ENCODE measurements at regions not wholly inside any gene's neighbourhood (a gene's known extent, or its start where the extent isn't known, plus 50 kb on each side); places are given as distances from the start of the nearest gene placed in this dataset.
"Not testable (repeated sequence)": the region's sequence is repeated elsewhere in the genome, so short reads cannot be mapped to it uniquely, and the experiment has no call there.

- no peak for DNase-seq (ENCODE audit: low read depth in 2 of 2)
Measured at GRCh38 chr5:111945535-111945934, 188.5 kb upstream of the NREP start.

GRCh38 chr5:111942661-111943401 lies 185.8 kb upstream of the NREP start:
- no peak for DNase-seq (ENCODE audit: low read depth in 2 of 2)

- no peak for DNase-seq (ENCODE audit: low read depth in 2 of 2)
Measured at GRCh38 chr5:111942201-111942600, 185.2 kb upstream of the NREP start.

GRCh38 chr5:111937094-111937493 lies 180.1 kb upstream of the NREP start:
- DNase-seq (ENCODE audit: low read depth in 2 of 2), result no peak

GRCh38 chr5:111935835-111936234 lies 178.8 kb upstream of the NREP start:
- no peak for DNase-seq (ENCODE audit: low read depth in 2 of 2)

- DNase-seq (ENCODE audit: low read depth in 2 of 2), result no peak
Measured at GRCh38 chr5:111935009-111935408, 178.0 kb upstream of the NREP start.

- DNase-seq (ENCODE audit: low read depth in 2 of 2), result no peak
Measured at GRCh38 chr5:111934511-111934910, 177.5 kb upstream of the NREP start.

GRCh38 chr5:111933086-111933485 lies 176.1 kb upstream of the NREP start:
- no peak for DNase-seq (ENCODE audit: low read depth in 2 of 2)

GRCh38 chr5:111932628-111933027 lies 175.6 kb upstream of the NREP start:
- peak; percentile 1 to 24 for DNase-seq (ENCODE audit: low read depth in 2 of 2)

GRCh38 chr5:111932199-111932598 lies 175.2 kb upstream of the NREP start:
- no peak for DNase-seq (ENCODE audit: low read depth in 2 of 2)

- no peak for DNase-seq (ENCODE audit: low read depth in 2 of 2)
Measured at GRCh38 chr5:111931655-111932054, 174.7 kb upstream of the NREP start.

- DNase-seq (ENCODE audit: low read depth in 2 of 2), result peak in 1 of 2 donors; percentile 9
Measured at GRCh38 chr5:111930905-111931461, 174.0 kb upstream of the NREP start.

GRCh38 chr5:111930449-111930848 lies 173.5 kb upstream of the NREP start:
- no peak for DNase-seq (ENCODE audit: low read depth in 2 of 2)

- peak in 1 of 2 donors; percentile 18 for DNase-seq (ENCODE audit: low read depth in 2 of 2)
Measured at GRCh38 chr5:111929867-111930266, 172.9 kb upstream of the NREP start.

- DNase-seq (ENCODE audit: low read depth in 2 of 2), result no peak
Measured at GRCh38 chr5:111929261-111929660, 172.3 kb upstream of the NREP start.

GRCh38 chr5:111928511-111928910 lies 171.5 kb upstream of the NREP start:
- no peak for DNase-seq (ENCODE audit: low read depth in 2 of 2)

- DNase-seq (ENCODE audit: low read depth in 2 of 2), result no peak
Measured at GRCh38 chr5:111927191-111927590, 170.2 kb upstream of the NREP start.

- DNase-seq (ENCODE audit: low read depth in 2 of 2), result no peak
Measured at GRCh38 chr5:111926026-111926425, 169.0 kb upstream of the NREP start.

GRCh38 chr5:111922344-111922743 lies 165.3 kb upstream of the NREP start:
- no peak for DNase-seq (ENCODE audit: low read depth in 2 of 2)

- not testable (repeated sequence) for DNase-seq (ENCODE audit: low read depth in 2 of 2)
Measured at GRCh38 chr5:111921691-111922090, 164.7 kb upstream of the NREP start.

GRCh38 chr5:111914966-111915636 lies 158.1 kb upstream of the NREP start:
- no peak for DNase-seq (ENCODE audit: low read depth in 2 of 2)

- no peak for DNase-seq (ENCODE audit: low read depth in 2 of 2)
Measured at GRCh38 chr5:111902436-111902835, 145.4 kb upstream of the NREP start.

GRCh38 chr5:111901296-111901695 lies 144.3 kb upstream of the NREP start:
- DNase-seq (ENCODE audit: low read depth in 2 of 2), result no peak

Data from lung microvascular endothelial cell (primary cell).